HepG2 (cell line): ENCODE measurements at regions not wholly inside any gene's neighbourhood (a gene's known extent, or its start where the extent isn't known, plus 50 kb on each side); places are given as distances from the start of the nearest gene placed in this dataset.

Source experiments
- ATAC-seq: fragments of 200-7000 bp; cut with Tn5 transposase; 3 replicates; pipeline ENCODE4 v1.9.1; 2020; ENCODE audit warnings: mild to moderate bottlenecking, moderate library complexity
- BruUV-seq: library from RNA; stranded (reverse); fragments of 400-500 nt; replicated peaks from 2 replicates; lab custom pipeline; 2021; lab: Mats Ljungman, UMichigan
- CTCF ChIA-PET: fragments of 300-600 bp; formaldehyde crosslinking; extraction: SDS; loops from one replicate; lab custom pipeline; 2021; ENCODE audit warnings: low total read pairs, inconsistent platforms, low intra/inter-chr PET ratio; lab: Yijun Ruan, JAX
- POLR2A ChIA-PET: fragments of 350-600 bp; sonication (Branson Sonifier 250); formaldehyde crosslinking; loops from one replicate; lab custom pipeline; 2020; ENCODE audit warnings: antibody characterized with exemption, inconsistent platforms; lab: Yijun Ruan, JAX
- DNase-seq: peaks from one replicate; pipeline ENCODE4 v3.0.0-alpha.2; 2015; ENCODE audit warnings: low spot score
- FAIRE-seq: peaks from 3 replicates; lab custom pipeline; 2011; peaks lifted over from hg19 to GRCh38; lab: Jason Lieb, UNC
- H2AFZ ChIP-seq: one replicate; pipeline ENCODE4 v1.6.1; 2011; ENCODE audit warnings: low read length, inconsistent platforms
- H3K27ac ChIP-seq: fragments of 300-600 bp; 3 replicates; pipeline ENCODE4 v1.8.0; 2011; ENCODE audit warnings: mixed run types, mild to moderate bottlenecking, mixed read lengths, low read length, inconsistent platforms; ENCODE audit not compliant: insufficient read depth; ENCODE audit errors: extremely low read length
- H3K27me3 ChIP-seq, 2 experiments: fragments of 200-600 bp in 1 of 2; 2 replicates in 1 of 2; 3 replicates in 1 of 2; pipeline versions ENCODE4 v1.6.0 to v1.8.0; 2011; ENCODE audit warnings: low read length in 2 of 2, mild to moderate bottlenecking in 2 of 2, moderate library complexity in 2 of 2, inconsistent platforms in 1 of 2; ENCODE audit not compliant: insufficient read depth in 2 of 2, control insufficient read depth in 1 of 2
- H3K36me3 ChIP-seq, 2 experiments: fragments of 200-600 bp in 1 of 2; replicated peaks in 1 of 2; 2 replicates in 1 of 2; 3 replicates in 1 of 2; pipeline versions ENCODE4 v1.5.1 to v1.8.0; 2011; ENCODE audit warnings: low read length in 2 of 2, inconsistent platforms in 1 of 2; ENCODE audit not compliant: insufficient read depth in 2 of 2, control insufficient read depth in 1 of 2
- H3K4me1 ChIP-seq: 2 replicates; pipeline ENCODE4 v1.5.1; 2012; ENCODE audit warnings: low read length, inconsistent platforms; ENCODE audit not compliant: insufficient read depth
- H3K4me2 ChIP-seq: 2 replicates; pipeline ENCODE4 v1.6.0; 2011; ENCODE audit warnings: low read depth, low read length, inconsistent platforms
- H3K4me3 ChIP-seq, 3 experiments: fragments of 200-600 bp in 1 of 3; sonication (generic), shearing (Covaris generic) in 1 of 3; replicated peaks in 1 of 3; 2 replicates each; pipeline ENCODE4 v1.5.1; 2011 to 2016; ENCODE audit warnings: low read length in 3 of 3, inconsistent platforms in 2 of 3, low read depth in 2 of 3, mild to moderate bottlenecking in 2 of 3, control low read depth in 1 of 3, mixed read lengths in 1 of 3; ENCODE audit not compliant: insufficient read depth in 1 of 3
- H3K79me2 ChIP-seq: one replicate; pipeline ENCODE4 v1.6.1; 2011; ENCODE audit warnings: low read length, inconsistent platforms; ENCODE audit not compliant: insufficient read depth
- H3K9ac ChIP-seq: 2 replicates; pipeline ENCODE4 v1.6.0; 2011; ENCODE audit warnings: mild to moderate bottlenecking, low read depth, low read length, inconsistent platforms; ENCODE audit not compliant: insufficient read depth
- H3K9me3 ChIP-seq: 2 replicates; pipeline ENCODE4 v1.5.1; 2012; ENCODE audit warnings: mild to moderate bottlenecking, low read length
- H4K20me1 ChIP-seq: 2 replicates; pipeline ENCODE4 v1.6.0; 2011; ENCODE audit warnings: inconsistent platforms, mild to moderate bottlenecking, low read length, moderate library complexity; ENCODE audit not compliant: insufficient read depth
- ASH2L ChIP-seq: fragments of 300-600, 200-600 bp; sonication (generic); IDR thresholded peaks from 2 replicates; pipeline ENCODE4 v1.7.0; 2017; ENCODE audit warnings: low read depth, mild to moderate bottlenecking, moderate library complexity, mixed read lengths, low read length; ENCODE audit not compliant: insufficient read length
- EZH2 ChIP-seq: conservative IDR thresholded peaks from 2 replicates; pipeline ENCODE4 v1.6.1; 2012; ENCODE audit warnings: mild to moderate bottlenecking, low read depth, low read length, moderate library complexity
- HNF1B ChIP-seq: sonication (generic); formaldehyde crosslinking; IDR thresholded peaks from 2 replicates; pipeline ENCODE4 v1.5.1; 2020; ENCODE audit warnings: mild to moderate bottlenecking, moderate library complexity, missing genetic modification reagents
- IKZF5 ChIP-seq: IDR thresholded peaks from 2 replicates; pipeline ENCODE4 v1.6.1; 2018; ENCODE audit warnings: missing genetic modification reagents, mild to moderate bottlenecking, missing compliant biosample characterization
- KAT8 ChIP-seq: IDR thresholded peaks from 2 replicates; pipeline ENCODE4 v1.6.1; 2016; ENCODE audit warnings: missing genetic modification reagents, missing compliant biosample characterization
- KDM5A ChIP-seq: fragments of 200-600 bp; sonication (generic); IDR thresholded peaks from 2 replicates; pipeline ENCODE4 v1.7.0; 2018; ENCODE audit warnings: antibody characterized with exemption, mild to moderate bottlenecking, low read length, borderline replicate concordance
- NONO ChIP-seq, 2 experiments: fragments of 450-650 bp in 1 of 2; sonication (generic) in 1 of 2; formaldehyde crosslinking in 1 of 2; IDR thresholded peaks in 1 of 2; conservative IDR thresholded peaks in 1 of 2; 2 replicates each; pipeline versions ENCODE4 v1.6.1 to v1.8.0; 2017 to 2022; ENCODE audit warnings: mild to moderate bottlenecking in 1 of 2, missing genetic modification reagents in 1 of 2, moderate library complexity in 1 of 2
- RORA ChIP-seq: sonication (generic); formaldehyde crosslinking; IDR thresholded peaks from 2 replicates; pipeline ENCODE4 v1.5.0; 2020; ENCODE audit warnings: mild to moderate bottlenecking, missing genetic modification reagents, moderate library complexity
- SP5 ChIP-seq: IDR thresholded peaks from 2 replicates; pipeline ENCODE4 v1.6.1; 2016; ENCODE audit warnings: low read depth, borderline replicate concordance
- TRAFD1 ChIP-seq: sonication (generic); formaldehyde crosslinking; IDR thresholded peaks from 2 replicates; pipeline ENCODE4 v1.5.1; 2020; ENCODE audit warnings: missing genetic modification reagents, mild to moderate bottlenecking, borderline replicate concordance
- TRIM24 ChIP-seq: sonication (generic); formaldehyde crosslinking; IDR thresholded peaks from 2 replicates; pipeline ENCODE4 v1.8.0; 2022; ENCODE audit warnings: mild to moderate bottlenecking, missing genetic modification reagents
- ZFP36L2 ChIP-seq: sonication (generic); formaldehyde crosslinking; IDR thresholded peaks from 2 replicates; pipeline ENCODE4 v1.4.0; 2020; ENCODE audit warnings: missing genetic modification reagents
- ZNF34 ChIP-seq: sonication (generic); formaldehyde crosslinking; IDR thresholded peaks from 2 replicates; pipeline ENCODE4 v1.4.0; 2020; ENCODE audit warnings: mild to moderate bottlenecking, missing genetic modification reagents, borderline replicate concordance
- ZNF503 ChIP-seq: sonication (generic); formaldehyde crosslinking; IDR thresholded peaks from 2 replicates; pipeline ENCODE4 v1.4.0; 2020; ENCODE audit warnings: missing genetic modification reagents
- ZNF530 ChIP-seq: sonication (generic); formaldehyde crosslinking; IDR thresholded peaks from 2 replicates; pipeline ENCODE4 v1.5.0; 2020; ENCODE audit warnings: low read depth, mild to moderate bottlenecking, missing genetic modification reagents
- ZNF709 ChIP-seq: sonication (generic); formaldehyde crosslinking; IDR thresholded peaks from 2 replicates; pipeline ENCODE4 v1.5.0; 2020; ENCODE audit warnings: mild to moderate bottlenecking, missing genetic modification reagents
- ZUFSP ChIP-seq: sonication (generic); formaldehyde crosslinking; IDR thresholded peaks from 2 replicates; pipeline ENCODE4 v1.9.0; 2021; ENCODE audit warnings: missing genetic modification reagents, mild to moderate bottlenecking, borderline replicate concordance
- WGBS: methylation state at CpG from one replicate; pipeline ENCODE4 v1.1.6; 2017; ENCODE audit warnings: low lambda C conversion rate; 5-methylcytosine and 5-hydroxymethylcytosine counted together
- in situ Hi-C: cut with HindIII; loops from 2 replicates; pipeline ENCODE4 v1.10.0; 2017; ENCODE audit warnings: low pct_unique_long_range_greater_than_20kb; ENCODE audit not compliant: extremely low pct_ligation_motif_present
- intact Hi-C: fragments of 100-400 bp; cut with micrococcal nuclease; formaldehyde crosslinking; loops from one replicate; pipeline ENCODE4 v1.10.0; 2022; ENCODE audit not compliant: unreplicated experiment

GRCh38 chr21:16358784-16359183 is 629.0 kb downstream of the USP25 start:
- no TSS peak for BruUV-seq
- ATAC-seq (no peak), DNase-seq (no peak), FAIRE-seq (no peak)
- Histone ChIP-seq H3K4me3 (no peak overlapping the region), H3K9ac (no peak overlapping the region), H3K4me1 (no peaks in the 10 kb centered on the region), H3K4me2 (no peak overlapping the region), H3K27me3 (no peaks in the 10 kb centered on the region; a peak in 1 of 5 replicates), H3K36me3 (no peaks in the 10 kb centered on the region), H2AFZ (no peak overlapping the region), H3K27ac (no peak overlapping the region), H3K79me2 (no peaks in the 10 kb centered on the region), H3K9me3 (no peaks in the 10 kb centered on the region), H4K20me1 (no peaks in the 10 kb centered on the region)
- POLR2A ChIA-PET = no interaction called here
- CTCF ChIA-PET = no interaction called here
- TF ChIP-seq TRAFD1 (CRISPR knock-in tag) (no peak), SP5 (CRISPR knock-in tag) (no peak), HNF1B (no peak), ZFP36L2 (no peak), NONO (IDR thresholded peaks at IDR 0.05) (no peak), NONO (CRISPR knock-in tag; conservative IDR thresholded peaks at IDR 0.05) (no peak), KDM5A (no peak), ZUFSP (CRISPR knock-in tag) (no peak), KAT8 (CRISPR knock-in tag) (no peak), RORA (CRISPR knock-in tag) (no peak), ZNF503 (CRISPR knock-in tag) (no peak), EZH2 (no peak), ZNF530 (CRISPR knock-in tag) (no peak), ZNF34 (no peak), ZNF709 (CRISPR knock-in tag) (no peak), IKZF5 (CRISPR knock-in tag) (no peak), ASH2L (no peak), TRIM24 (CRISPR knock-in tag) (no peak)
- intact Hi-C loops = no loop called here
- 3% methylated on average over 2 of the region's 2 CpGs for WGBS
- in situ Hi-C loops = no loop called here
